Left renal pelvis (tissue), 4 donors: ENCODE measurements at regions not wholly inside any gene's neighbourhood (a gene's known extent, or its start where the extent isn't known, plus 50 kb on each side); places are given as distances from the start of the nearest gene placed in this dataset.

Experiments
- DNase-seq, 4 donors: peaks; one replicate each; pipeline ENCODE4 v3.0.0-alpha.2; 2013; ENCODE audit warnings: low read depth in 4 of 4, low spot score in 3 of 4

DNA sequence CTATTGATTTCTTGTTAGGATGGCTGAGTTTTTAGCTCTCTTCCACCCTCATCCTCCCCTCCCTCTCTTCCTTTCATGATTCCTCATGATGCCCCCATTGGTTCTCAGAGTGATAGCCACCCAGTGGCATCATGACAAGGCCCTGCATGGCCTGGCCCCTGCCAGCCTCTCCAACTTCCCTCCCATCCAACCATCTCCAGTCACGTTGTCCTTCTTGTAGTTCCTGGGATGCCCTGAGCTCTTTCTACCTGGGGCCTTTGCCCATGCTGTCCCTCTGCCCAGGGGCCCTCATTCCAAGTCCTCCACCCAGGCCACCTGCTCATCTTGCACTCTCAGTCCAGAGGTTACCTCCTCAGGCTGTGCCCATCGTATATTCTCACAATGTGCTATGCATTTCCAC lies 247.5 kb downstream of the TFCP2L1 start:
- DNase-seq, result no peak

- DNase-seq, result no peak
Measured at GRCh38 chr2:121038031-121038430, 247.0 kb downstream of the TFCP2L1 start.

DNA sequence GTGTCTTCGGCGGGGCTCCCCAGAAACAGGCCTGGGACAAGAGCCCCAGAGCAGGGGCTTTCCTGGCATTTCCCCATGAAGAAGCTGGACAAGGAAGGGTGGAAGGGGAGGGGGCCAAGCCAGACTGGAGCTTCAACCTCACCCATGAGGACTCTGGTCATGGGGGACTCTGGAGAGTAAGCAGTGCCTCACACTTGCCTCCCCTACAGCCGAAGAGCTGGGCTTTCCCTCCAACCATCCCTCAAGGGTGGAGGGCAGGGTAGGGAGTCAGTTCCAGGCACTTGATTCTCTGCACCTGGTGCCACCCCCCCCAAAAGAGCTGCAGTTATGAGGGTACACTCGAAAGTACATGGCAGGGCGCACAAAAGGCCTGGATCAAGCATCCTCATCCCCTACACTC lies 246.6 kb downstream of the TFCP2L1 start:
- DNase-seq, result no peak

- DNase-seq, result no peak
Measured at GRCh38 chr2:121038891-121039616, 245.9 kb downstream of the TFCP2L1 start.

DNA sequence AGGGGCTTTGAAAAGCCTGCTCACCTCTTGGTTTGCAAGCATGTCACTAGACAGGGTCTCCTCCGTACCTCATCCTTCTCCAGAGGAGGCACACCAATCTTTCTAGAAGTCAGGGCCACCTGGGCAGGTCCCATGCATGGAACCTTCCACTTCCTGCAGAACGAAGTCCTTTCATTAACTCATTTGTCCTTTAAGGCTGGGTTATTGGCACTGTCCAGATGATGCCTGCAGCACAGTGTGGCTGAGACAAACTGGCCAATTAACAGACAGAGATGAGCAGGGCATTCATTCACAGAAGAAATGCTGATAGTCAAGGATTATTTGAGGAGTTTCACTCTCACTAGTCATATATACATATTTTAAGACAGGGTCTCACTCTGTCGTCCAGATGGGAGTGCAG lies 245.3 kb downstream of the TFCP2L1 start:
- DNase-seq, result no peak

- no peak for DNase-seq
Measured at GRCh38 chr2:121041516-121041915, 243.5 kb downstream of the TFCP2L1 start.

DNA sequence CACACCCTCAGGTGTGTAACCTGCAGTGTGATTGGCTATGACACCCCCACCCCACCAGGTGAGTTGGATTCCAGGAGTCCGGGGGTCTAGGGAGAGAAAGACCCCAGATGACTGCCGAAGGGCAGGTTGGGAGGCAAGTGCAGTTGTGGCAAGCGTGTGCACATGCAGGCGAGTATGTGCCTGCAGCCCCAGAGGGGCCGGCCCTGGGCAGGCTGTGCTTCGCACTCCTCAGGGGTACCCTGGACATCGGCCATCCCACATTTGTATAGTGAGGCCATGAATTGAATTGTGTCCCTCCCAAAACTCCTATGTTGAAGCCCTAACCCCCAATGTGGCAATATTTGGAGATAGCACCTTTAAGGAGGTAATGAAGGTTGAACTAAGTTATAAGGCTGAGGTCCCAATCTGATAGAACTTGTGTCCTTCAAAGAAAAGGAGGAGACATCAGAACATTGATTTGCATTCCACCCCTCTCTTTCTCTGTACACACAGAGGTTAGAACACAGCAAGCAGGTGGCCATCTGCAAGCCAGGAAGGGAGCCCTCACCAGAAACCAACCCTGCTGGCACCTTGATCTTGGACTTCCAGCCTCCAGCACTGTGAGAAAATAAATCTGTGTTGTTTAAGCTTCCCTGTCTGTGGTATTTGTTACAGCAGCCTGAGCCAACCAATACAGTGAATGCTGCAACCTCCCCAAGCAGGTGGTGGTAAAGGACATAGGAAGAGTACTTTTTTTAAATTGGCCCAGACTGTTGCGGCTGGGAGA lies 241.8 kb downstream of the TFCP2L1 start:
- no peak for DNase-seq

GRCh38 chr2:121043827-121044222 lies 241.2 kb downstream of the TFCP2L1 start:
- no peak for DNase-seq

- no peak for DNase-seq
Measured at GRCh38 chr2:121044412-121044811, 240.6 kb downstream of the TFCP2L1 start.

DNA sequence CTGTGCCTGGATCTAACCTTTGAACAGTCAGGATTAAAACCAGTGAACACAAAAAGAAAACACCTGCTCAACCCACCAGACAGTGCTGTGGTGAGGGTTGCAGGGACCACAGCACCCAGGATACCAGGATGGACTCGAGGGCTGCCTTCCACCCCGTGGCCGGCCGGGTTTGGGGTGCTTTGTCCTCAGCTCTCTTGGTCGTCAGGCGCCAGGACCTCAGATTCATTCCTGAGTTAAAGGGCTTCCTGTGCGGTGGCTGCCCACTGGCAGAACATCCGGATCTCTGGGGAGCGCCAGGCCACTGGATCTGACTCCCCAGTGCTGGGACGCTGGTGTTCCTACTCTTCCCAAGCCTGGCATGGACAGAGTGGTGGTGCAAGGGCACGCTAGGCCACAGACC lies 239.8 kb downstream of the TFCP2L1 start:
- DNase-seq, result no peak

GRCh38 chr2:121046335-121046734 lies 238.7 kb downstream of the TFCP2L1 start:
- DNase-seq, result no peak

DNA sequence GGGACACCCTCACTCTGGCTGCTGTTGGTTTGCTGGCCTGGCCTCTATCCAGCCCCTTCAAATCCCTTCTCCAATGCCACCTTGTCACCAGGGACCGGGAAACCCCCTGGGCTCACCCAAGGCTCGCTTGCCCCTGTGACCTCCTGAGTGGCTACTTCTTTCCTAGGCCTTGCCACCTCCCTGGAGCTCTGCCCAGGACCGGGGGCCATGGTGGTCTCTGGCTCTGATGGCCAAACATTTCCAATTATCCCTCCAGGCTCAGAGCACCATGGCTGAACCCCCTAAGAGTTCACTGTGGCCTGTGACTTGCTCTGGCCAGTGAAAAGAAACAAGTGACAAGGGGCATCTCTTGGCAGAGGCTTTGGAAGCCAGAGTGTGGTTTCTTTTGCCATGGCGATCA lies 237.6 kb downstream of the TFCP2L1 start:
- DNase-seq, result no peak

GRCh38 chr2:121049131-121049530 lies 235.9 kb downstream of the TFCP2L1 start:
- no peak for DNase-seq

DNA sequence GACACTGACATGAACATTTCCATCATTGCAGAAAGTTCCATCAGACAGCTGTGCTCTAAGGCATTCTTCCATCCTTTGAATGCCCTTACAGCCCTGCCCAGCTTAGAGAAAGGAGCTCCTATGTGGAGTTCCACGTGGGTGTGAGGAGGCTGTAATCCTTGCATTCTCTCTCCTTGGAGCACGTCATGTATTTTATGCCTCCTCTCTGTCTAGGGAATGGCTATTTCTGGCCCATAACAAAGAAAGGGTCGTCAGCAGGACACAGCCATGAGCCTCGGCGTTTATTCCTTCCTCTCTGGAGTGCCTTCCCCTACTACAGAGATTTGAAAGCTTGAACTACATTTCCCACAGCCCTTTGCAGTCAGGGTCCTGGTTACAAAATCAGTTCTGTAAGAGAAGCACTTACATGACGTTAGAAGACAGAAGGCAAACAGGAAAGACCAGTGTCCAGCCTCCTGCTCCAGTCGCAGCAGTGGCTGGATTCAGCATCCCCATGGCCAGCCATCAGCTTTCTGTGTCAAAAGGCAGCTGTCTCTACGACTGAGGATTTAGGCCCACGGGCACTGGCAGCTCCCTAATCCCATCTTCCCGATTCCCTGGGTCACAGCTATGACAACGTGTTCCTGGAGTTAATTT lies 234.9 kb downstream of the TFCP2L1 start:
- DNase-seq, result no peak

- no peak for DNase-seq
Measured at GRCh38 chr2:121051311-121051710, 233.7 kb downstream of the TFCP2L1 start.

- DNase-seq, result no peak
Measured at GRCh38 chr2:121052023-121052422, 233.0 kb downstream of the TFCP2L1 start.

DNA sequence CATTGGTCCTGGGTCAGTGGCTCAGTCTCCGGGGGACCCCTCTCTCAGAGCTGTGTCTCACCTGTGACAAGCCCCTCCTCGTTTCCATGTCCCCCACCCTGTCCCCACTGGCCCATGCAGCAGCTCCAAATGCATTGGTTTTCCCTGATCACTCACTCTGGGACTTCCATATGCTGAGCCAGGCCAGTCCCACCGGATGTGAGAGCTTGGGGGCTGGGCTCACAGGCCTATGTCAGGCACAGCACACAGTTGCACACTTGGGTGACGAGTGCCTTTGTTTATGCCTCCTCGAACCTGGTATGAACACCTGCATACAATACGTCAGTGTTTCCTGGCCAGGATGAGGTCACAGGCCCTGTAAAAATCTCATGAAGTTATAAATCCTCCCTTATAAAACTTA lies 232.5 kb downstream of the TFCP2L1 start:
- no peak for DNase-seq

GRCh38 chr2:121055088-121055487 lies 229.9 kb downstream of the TFCP2L1 start:
- DNase-seq, result no peak

DNA sequence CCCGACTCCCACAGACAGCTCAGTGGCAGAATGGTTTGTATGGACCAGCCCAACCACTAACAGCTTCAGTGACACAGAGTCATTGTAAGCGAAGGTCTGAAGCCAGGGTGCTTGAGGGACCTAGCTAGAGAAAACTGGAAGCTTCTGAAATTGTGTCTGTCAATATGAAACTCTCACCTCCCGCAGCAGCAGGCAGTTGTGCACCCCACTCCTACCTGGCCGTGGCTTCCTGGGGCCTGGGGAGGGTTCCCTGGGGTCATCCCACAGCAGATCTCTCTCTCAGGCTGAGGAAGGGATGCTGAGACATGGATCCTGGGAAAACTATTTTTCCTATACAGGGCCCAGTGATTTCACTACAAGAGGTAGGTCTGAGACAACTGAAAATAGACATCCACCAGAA lies 229.5 kb downstream of the TFCP2L1 start:
- DNase-seq, result no peak

DNA sequence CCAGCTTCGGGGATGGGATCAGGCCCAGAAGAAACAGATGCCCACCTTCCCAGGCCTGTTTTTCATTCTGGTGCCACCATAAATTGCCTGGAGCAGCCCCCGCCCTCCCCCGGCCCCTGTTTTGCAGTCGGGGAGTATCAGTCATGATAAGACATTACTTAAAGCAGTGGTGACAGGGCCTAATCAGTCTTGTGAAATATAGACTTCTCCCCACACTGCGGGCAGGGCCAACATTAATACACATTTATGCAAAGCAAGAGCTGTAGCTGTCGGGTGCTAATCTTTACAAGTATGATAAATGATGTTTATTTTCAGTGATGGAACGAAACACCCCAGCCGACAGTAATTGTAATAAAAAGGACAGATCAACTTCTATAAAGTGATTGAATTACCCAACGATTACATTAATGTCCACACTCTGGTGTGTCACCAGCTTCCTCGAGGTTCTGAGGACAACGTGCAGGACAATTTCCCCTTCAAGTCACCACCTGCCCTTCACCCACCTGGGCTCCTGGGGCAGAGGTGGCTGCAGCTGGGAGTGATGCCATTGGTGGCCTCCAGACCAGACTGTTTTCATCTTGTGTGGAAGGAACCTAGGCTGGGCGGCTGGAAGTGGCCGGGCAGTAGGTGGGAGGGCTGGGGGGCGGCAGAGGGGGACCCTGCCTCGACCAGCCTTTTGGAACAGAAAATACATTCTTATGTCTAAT lies 226.0 kb downstream of the TFCP2L1 start:
- no peak for DNase-seq
